Activated T-helper 1 cell treated with anti-CD3 and anti-CD28 coated beads, Interleukin-12 subunit alpha, Interleukin-12 subunit beta, Interleukin-2, Interleukin-4 antibody, amounts not matched to agents 30 ng/mL and 10 ng/mL and 1 ng/mL, durations not matched to agents 14 hours and 24 hours and 36 hours (primary cell): ENCODE measurements at regions not wholly inside any gene's neighbourhood (a gene's known extent, or its start where the extent isn't known, plus 50 kb on each side); places are given as distances from the start of the nearest gene placed in this dataset.

Experiments used
- DNase-seq: peaks from one replicate; pipeline ENCODE4 v3.0.0; 2021; ENCODE audit warnings: low spot score
- H3K27ac Mint-ChIP-seq: one replicate; pipeline ENCODE4 v1.8.0; 2021; ENCODE audit warnings: mild to moderate bottlenecking, mixed read lengths
- H3K27me3 Mint-ChIP-seq: one replicate; pipeline ENCODE4 v1.8.0; 2022; ENCODE audit warnings: mild to moderate bottlenecking, moderate library complexity, mixed read lengths; ENCODE audit not compliant: insufficient read depth
- H3K36me3 Mint-ChIP-seq: one replicate; pipeline ENCODE4 v1.8.0; 2021; ENCODE audit warnings: low read depth, mixed read lengths
- H3K4me1 Mint-ChIP-seq: one replicate; pipeline ENCODE4 v1.8.0; 2021; ENCODE audit warnings: low read depth, mixed read lengths
- H3K4me3 Mint-ChIP-seq: one replicate; pipeline ENCODE4 v1.8.0; 2021; ENCODE audit warnings: mild to moderate bottlenecking, moderate library complexity, mixed read lengths
- H3K9me3 Mint-ChIP-seq: one replicate; pipeline ENCODE4 v1.8.0; 2021; ENCODE audit warnings: mixed read lengths
- intact Hi-C: fragments of 100-400 bp; cut with micrococcal nuclease; formaldehyde crosslinking; loops from one replicate; pipeline ENCODE4 v1.15.1; 2024

GRCh38 chr17:72526769-72527168 lies 405.9 kb downstream of the SOX9 start:
- Mint-ChIP-seq H3K4me1 (no peaks in the 10 kb centered on the region), H3K36me3 (no peaks in the 10 kb centered on the region), H3K27ac (no peak overlapping the region), H3K27me3 (no peaks in the 10 kb centered on the region), H3K4me3 (no peak overlapping the region), H3K9me3 (no peaks in the 10 kb centered on the region)
- no peak for DNase-seq
- intact Hi-C loops, result no loop called here

GRCh38 chr17:72527789-72528188 lies 407.0 kb downstream of the SOX9 start:
- Mint-ChIP-seq H3K27me3 (no peaks in the 10 kb centered on the region), H3K4me1 (no peaks in the 10 kb centered on the region)

GRCh38 chr17:72528683-72529082 lies 407.9 kb downstream of the SOX9 start:
- DNase-seq, result no peak
- Mint-ChIP-seq H3K36me3 (no peaks in the 10 kb centered on the region), H3K9me3 (no peaks in the 10 kb centered on the region), H3K4me3 (no peak overlapping the region), H3K4me1 (no peaks in the 10 kb centered on the region), H3K27me3 (no peaks in the 10 kb centered on the region), H3K27ac (no peak overlapping the region)
- intact Hi-C loops, result no loop called here

More at GRCh38 chr17:72527789-72528188, 407.0 kb downstream of the SOX9 start:
- no peak overlapping the region for H3K27ac Mint-ChIP-seq
- DNase-seq, result no peak
- H3K9me3 Mint-ChIP-seq, result no peaks in the 10 kb centered on the region
- H3K4me3 Mint-ChIP-seq, result no peak overlapping the region
- intact Hi-C loops, result no loop called here
- H3K36me3 Mint-ChIP-seq, result no peaks in the 10 kb centered on the region

- Mint-ChIP-seq H3K36me3 (no peaks in the 10 kb centered on the region), H3K27ac (no peak overlapping the region), H3K27me3 (no peaks in the 10 kb centered on the region), H3K9me3 (no peaks in the 10 kb centered on the region), H3K4me3 (no peak overlapping the region), H3K4me1 (no peaks in the 10 kb centered on the region)
- no peak for DNase-seq
- intact Hi-C loops, result no loop called here
Observed at GRCh38 chr17:72529386-72529785, 408.6 kb downstream of the SOX9 start.

- DNase-seq, result no peak
- Mint-ChIP-seq H3K27ac (no peak overlapping the region), H3K4me3 (no peak overlapping the region), H3K36me3 (no peaks in the 10 kb centered on the region), H3K4me1 (no peaks in the 10 kb centered on the region), H3K27me3 (peaks cover 2% of the 10 kb centered on the region), H3K9me3 (peaks cover 5% of the 10 kb centered on the region)
- intact Hi-C loops, result no loop called here
Observed at GRCh38 chr17:72530454-72530853, 409.6 kb downstream of the SOX9 start.

GRCh38 chr17:72531729-72532128 lies 410.9 kb downstream of the SOX9 start:
- no peak for DNase-seq
- Mint-ChIP-seq H3K9me3 (peaks cover 5% of the 10 kb centered on the region), H3K36me3 (no peaks in the 10 kb centered on the region), H3K4me1 (no peaks in the 10 kb centered on the region), H3K27me3 (peaks cover 2% of the 10 kb centered on the region), H3K27ac (no peak overlapping the region), H3K4me3 (no peak overlapping the region)
- intact Hi-C loops, result no loop called here

- intact Hi-C loops, result no loop called here
- H3K4me3 Mint-ChIP-seq, result no peak overlapping the region
- no peak overlapping the region for H3K27ac Mint-ChIP-seq
- H3K36me3 Mint-ChIP-seq, result no peaks in the 10 kb centered on the region
- H3K9me3 Mint-ChIP-seq, result peaks cover 5% of the 10 kb centered on the region
- H3K27me3 Mint-ChIP-seq, result peaks cover 4% of the 10 kb centered on the region
- no peaks in the 10 kb centered on the region for H3K4me1 Mint-ChIP-seq
- DNase-seq, result no peak
Observed at GRCh38 chr17:72534265-72534664, 413.4 kb downstream of the SOX9 start.

- Mint-ChIP-seq H3K4me3 (no peak overlapping the region), H3K36me3 (no peaks in the 10 kb centered on the region), H3K9me3 (peaks cover 5% of the 10 kb centered on the region), H3K27ac (no peak overlapping the region), H3K4me1 (peaks cover 1% of the 10 kb centered on the region), H3K27me3 (peaks cover 7% of the 10 kb centered on the region)
- no peak for DNase-seq
- intact Hi-C loops, result no loop called here
Observed at GRCh38 chr17:72534776-72535175, 414.0 kb downstream of the SOX9 start.

GRCh38 chr17:72535346-72535745 lies 414.5 kb downstream of the SOX9 start:
- Mint-ChIP-seq H3K4me3 (no peak overlapping the region), H3K9me3 (peaks cover 5% of the 10 kb centered on the region), H3K4me1 (peaks cover 5% of the 10 kb centered on the region), H3K36me3 (no peaks in the 10 kb centered on the region), H3K27me3 (peaks cover 10% of the 10 kb centered on the region), H3K27ac (no peak overlapping the region)
- intact Hi-C loops, result no loop called here
- no peak for DNase-seq

- intact Hi-C loops, result no loop called here
- DNase-seq, result no peak
- peaks cover 10% of the 10 kb centered on the region for H3K27me3 Mint-ChIP-seq
- H3K27ac Mint-ChIP-seq, result no peak overlapping the region
- no peak overlapping the region for H3K4me3 Mint-ChIP-seq
- H3K4me1 Mint-ChIP-seq, result peaks cover 5% of the 10 kb centered on the region
- no peaks in the 10 kb centered on the region for H3K36me3 Mint-ChIP-seq
- H3K9me3 Mint-ChIP-seq, result peaks cover 5% of the 10 kb centered on the region
Observed at GRCh38 chr17:72535779-72536178, 415.0 kb downstream of the SOX9 start.

- Mint-ChIP-seq H3K36me3 (no peaks in the 10 kb centered on the region), H3K4me3 (no peak overlapping the region), H3K4me1 (peaks cover 5% of the 10 kb centered on the region), H3K9me3 (peaks cover 5% of the 10 kb centered on the region), H3K27ac (no peak overlapping the region), H3K27me3 (peaks cover 12% of the 10 kb centered on the region)
- no peak for DNase-seq
- intact Hi-C loops, result no loop called here
Observed at GRCh38 chr17:72536788-72537187, 416.0 kb downstream of the SOX9 start.

- peaks cover 5% of the 10 kb centered on the region for H3K9me3 Mint-ChIP-seq
- H3K36me3 Mint-ChIP-seq, result no peaks in the 10 kb centered on the region
- H3K4me1 Mint-ChIP-seq, result peaks cover 5% of the 10 kb centered on the region
- no peak for DNase-seq
- peaks cover 15% of the 10 kb centered on the region for H3K27me3 Mint-ChIP-seq
- intact Hi-C loops, result no loop called here
- no peak overlapping the region for H3K27ac Mint-ChIP-seq
- H3K4me3 Mint-ChIP-seq, result no peak overlapping the region
Observed at GRCh38 chr17:72538443-72538842, 417.6 kb downstream of the SOX9 start.

GRCh38 chr17:72538901-72539352 lies 418.1 kb downstream of the SOX9 start:
- Mint-ChIP-seq H3K4me1 (peaks cover 5% of the 10 kb centered on the region), H3K9me3 (peaks cover 5% of the 10 kb centered on the region)

More at GRCh38 chr17:72538901-72539352, 418.1 kb downstream of the SOX9 start:
- no peaks in the 10 kb centered on the region for H3K36me3 Mint-ChIP-seq
- no peak overlapping the region for H3K4me3 Mint-ChIP-seq
- DNase-seq, result no peak
- no peak overlapping the region for H3K27ac Mint-ChIP-seq
- intact Hi-C loops, result no loop called here
- peaks cover 15% of the 10 kb centered on the region for H3K27me3 Mint-ChIP-seq
